ENCODE measurements at regions not wholly inside any gene's neighbourhood (a gene's known extent, or its start where the extent isn't known, plus 50 kb on each side); places are given as distances from the start of the nearest gene placed in this dataset.

DNA sequence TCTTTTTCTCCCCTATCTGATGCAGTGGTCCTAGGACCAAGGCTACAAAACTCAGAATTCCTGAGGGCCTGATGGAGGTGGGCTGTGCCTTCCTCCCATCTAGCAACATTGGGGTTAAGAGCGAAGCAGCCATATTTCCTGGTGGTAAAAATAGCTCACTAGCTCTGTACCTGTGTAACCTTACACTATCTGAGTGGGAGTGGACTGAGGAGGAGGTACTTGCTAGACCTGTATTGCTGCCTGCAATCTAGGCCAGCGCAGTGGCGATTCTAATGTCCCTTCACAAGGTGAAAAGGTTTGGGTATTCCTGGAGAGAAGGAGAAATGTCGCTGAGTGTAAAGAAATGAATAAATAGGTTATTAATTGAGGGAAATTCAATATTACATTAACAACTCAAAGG lies 80.2 kb upstream of the LIFR start:
- TF ChIP-seq, protein P1, sequence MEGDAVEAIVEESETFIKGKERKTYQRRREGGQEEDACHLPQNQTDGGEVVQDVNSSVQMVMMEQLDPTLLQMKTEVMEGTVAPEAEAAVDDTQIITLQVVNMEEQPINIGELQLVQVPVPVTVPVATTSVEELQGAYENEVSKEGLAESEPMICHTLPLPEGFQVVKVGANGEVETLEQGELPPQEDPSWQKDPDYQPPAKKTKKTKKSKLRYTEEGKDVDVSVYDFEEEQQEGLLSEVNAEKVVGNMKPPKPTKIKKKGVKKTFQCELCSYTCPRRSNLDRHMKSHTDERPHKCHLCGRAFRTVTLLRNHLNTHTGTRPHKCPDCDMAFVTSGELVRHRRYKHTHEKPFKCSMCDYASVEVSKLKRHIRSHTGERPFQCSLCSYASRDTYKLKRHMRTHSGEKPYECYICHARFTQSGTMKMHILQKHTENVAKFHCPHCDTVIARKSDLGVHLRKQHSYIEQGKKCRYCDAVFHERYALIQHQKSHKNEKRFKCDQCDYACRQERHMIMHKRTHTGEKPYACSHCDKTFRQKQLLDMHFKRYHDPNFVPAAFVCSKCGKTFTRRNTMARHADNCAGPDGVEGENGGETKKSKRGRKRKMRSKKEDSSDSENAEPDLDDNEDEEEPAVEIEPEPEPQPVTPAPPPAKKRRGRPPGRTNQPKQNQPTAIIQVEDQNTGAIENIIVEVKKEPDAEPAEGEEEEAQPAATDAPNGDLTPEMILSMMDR (conservative IDR thresholded peaks at IDR 0.05; ENCODE audit: low read depth, low read length): no peak
- no peak for TF ChIP-seq EZH2 (IDR thresholded peaks at IDR 0.05; ENCODE audit: borderline replicate concordance, low read depth, low read length, poor library complexity, severe bottlenecking)

Measured in A673 (cell line).